HG03520 (cell line): ENCODE measurements at regions not wholly inside any gene's neighbourhood (a gene's known extent, or its start where the extent isn't known, plus 50 kb on each side); places are given as distances from the start of the nearest gene placed in this dataset.

Experiments used
- ATAC-seq: cut with Tn5 transposase; IDR thresholded peaks from one replicate; pipeline ENCODE4 v1.9.1; 2021; ENCODE audit warnings: mild to moderate bottlenecking, moderate library complexity; ENCODE audit not compliant: unreplicated experiment

- no peak for ATAC-seq
Measured at GRCh38 chr6:125534430-125535263, 214.8 kb upstream of the HEY2 start.

- ATAC-seq, result no peak
Measured at GRCh38 chr6:125537090-125537489, 212.3 kb upstream of the HEY2 start.

GRCh38 chr6:125539892-125540291 lies 209.5 kb upstream of the HEY2 start:
- no peak for ATAC-seq

- ATAC-seq, result no peak
Measured at GRCh38 chr6:125544819-125545218, 204.6 kb upstream of the HEY2 start.

GRCh38 chr6:125546841-125547251 lies 202.6 kb upstream of the HEY2 start:
- no peak for ATAC-seq

GRCh38 chr6:125547381-125547780 lies 202.1 kb upstream of the HEY2 start:
- ATAC-seq, result no peak

GRCh38 chr6:125549202-125549884 lies 200.1 kb upstream of the HEY2 start:
- no peak for ATAC-seq

- no peak for ATAC-seq
Measured at GRCh38 chr6:125550892-125551291, 198.5 kb upstream of the HEY2 start.

- ATAC-seq, result no peak
Measured at GRCh38 chr6:125552819-125553218, 196.6 kb upstream of the HEY2 start.

- no peak for ATAC-seq
Measured at GRCh38 chr6:125554456-125554855, 195.0 kb upstream of the HEY2 start.

GRCh38 chr6:125558241-125558843 lies 191.1 kb upstream of the HEY2 start:
- ATAC-seq, result no peak

- ATAC-seq, result no peak
Measured at GRCh38 chr6:125558907-125559306, 190.5 kb upstream of the HEY2 start.

GRCh38 chr6:125562156-125562555 lies 187.3 kb upstream of the HEY2 start:
- ATAC-seq, result no peak

- no peak for ATAC-seq
Measured at GRCh38 chr6:125564941-125565340, 184.5 kb upstream of the HEY2 start.

GRCh38 chr6:125567407-125567806 lies 182.0 kb upstream of the HEY2 start:
- no peak for ATAC-seq

- no peak for ATAC-seq
Measured at GRCh38 chr6:125568609-125569008, 180.8 kb upstream of the HEY2 start.

GRCh38 chr6:125570526-125570925 lies 178.9 kb upstream of the HEY2 start:
- ATAC-seq, result no peak

GRCh38 chr6:125571207-125571755 lies 178.2 kb upstream of the HEY2 start:
- ATAC-seq, result no peak

GRCh38 chr6:125574604-125575003 lies 174.8 kb upstream of the HEY2 start:
- no peak for ATAC-seq

GRCh38 chr6:125577124-125577662 lies 172.2 kb upstream of the HEY2 start:
- no peak for ATAC-seq

- ATAC-seq, result no peak
Measured at GRCh38 chr6:125584468-125584939, 164.9 kb upstream of the HEY2 start.
